IPS-20b (cell line): ENCODE measurements at regions not wholly inside any gene's neighbourhood (a gene's known extent, or its start where the extent isn't known, plus 50 kb on each side); places are given as distances from the start of the nearest gene placed in this dataset.
"Not testable (repeated sequence)": the region's sequence is repeated elsewhere in the genome, so short reads cannot be mapped to it uniquely, and the experiment has no call there.

Source experiments
- H3K27ac ChIP-seq: one replicate; pipeline ENCODE4 v1.5.1; 2013; ENCODE audit warnings: low read length
- H3K27me3 ChIP-seq: 2 replicates; pipeline ENCODE4 v1.6.1; 2013; ENCODE audit warnings: mild to moderate bottlenecking, low read length, inconsistent platforms; ENCODE audit not compliant: insufficient read depth
- H3K36me3 ChIP-seq: 2 replicates; pipeline ENCODE4 v1.6.1; 2013; ENCODE audit warnings: low read depth, mild to moderate bottlenecking, inconsistent platforms, low read length, moderate library complexity; ENCODE audit not compliant: insufficient read depth
- H3K4me1 ChIP-seq: 2 replicates; pipeline ENCODE4 v1.6.1; 2013; ENCODE audit warnings: mild to moderate bottlenecking, control low read depth, inconsistent platforms, low read length, moderate library complexity; ENCODE audit not compliant: insufficient read depth
- H3K4me3 ChIP-seq: 2 replicates; pipeline ENCODE4 v1.5.1; 2013; ENCODE audit warnings: mild to moderate bottlenecking, low read length, inconsistent platforms
- H3K9ac ChIP-seq: 2 replicates; pipeline ENCODE4 v1.6.1; 2013; ENCODE audit warnings: low read depth, mild to moderate bottlenecking, inconsistent platforms, low read length, moderate library complexity
- H3K9me3 ChIP-seq: 2 replicates; pipeline ENCODE4 v1.6.1; 2013; ENCODE audit warnings: mild to moderate bottlenecking, low read depth, low read length, inconsistent platforms; ENCODE audit not compliant: insufficient read depth

GRCh38 chr1:120557605-120558302 lies 142.9 kb downstream of the NBPF8 start:
- not testable (repeated sequence) for H3K9ac ChIP-seq, H3K27ac ChIP-seq, H3K36me3 ChIP-seq, H3K27me3 ChIP-seq, H3K4me1 ChIP-seq, H3K9me3 ChIP-seq
- H3K4me3 ChIP-seq: peak overlapping the region; percentile 67

- H3K9me3 ChIP-seq, H3K27ac ChIP-seq, H3K9ac ChIP-seq, H3K27me3 ChIP-seq, H3K4me1 ChIP-seq, H3K36me3 ChIP-seq: not testable (repeated sequence)
- H3K4me3 ChIP-seq: peak overlapping the region; percentile 59; the same call in 1 of the 2 replicates
These were observed 143.6 kb downstream of the NBPF8 start for GRCh38 chr1:120558303-120559060.

GRCh38 chr1:120561767-120562166 lies 146.9 kb downstream of the NBPF8 start:
- H3K9me3 ChIP-seq, H3K4me1 ChIP-seq, H3K27me3 ChIP-seq, H3K9ac ChIP-seq, H3K4me3 ChIP-seq, H3K27ac ChIP-seq, H3K36me3 ChIP-seq: not testable (repeated sequence)

GRCh38 chr1:120565396-120565795 lies 150.6 kb downstream of the NBPF8 start:
- not testable (repeated sequence) for H3K4me3 ChIP-seq, H3K27me3 ChIP-seq, H3K27ac ChIP-seq, H3K4me1 ChIP-seq, H3K9me3 ChIP-seq, H3K36me3 ChIP-seq, H3K9ac ChIP-seq

- H3K27me3 ChIP-seq, H3K9ac ChIP-seq, H3K4me3 ChIP-seq, H3K4me1 ChIP-seq, H3K36me3 ChIP-seq, H3K27ac ChIP-seq, H3K9me3 ChIP-seq: not testable (repeated sequence)
These were observed 152.8 kb downstream of the NBPF8 start for GRCh38 chr1:120567620-120568019.

- H3K9me3 ChIP-seq, H3K27me3 ChIP-seq, H3K4me3 ChIP-seq, H3K9ac ChIP-seq, H3K27ac ChIP-seq, H3K36me3 ChIP-seq, H3K4me1 ChIP-seq: not testable (repeated sequence)
These were observed 148.5 kb upstream of the NBPF26 start for GRCh38 chr1:120575201-120575600.

GRCh38 chr1:120582135-120582534 lies 141.6 kb upstream of the NBPF26 start:
- H3K4me3 ChIP-seq, H3K27me3 ChIP-seq, H3K9me3 ChIP-seq, H3K9ac ChIP-seq, H3K27ac ChIP-seq, H3K36me3 ChIP-seq, H3K4me1 ChIP-seq: not testable (repeated sequence)

GRCh38 chr1:120586053-120586452 lies 137.7 kb upstream of the NBPF26 start:
- H3K4me1 ChIP-seq, H3K9ac ChIP-seq, H3K4me3 ChIP-seq, H3K27ac ChIP-seq, H3K36me3 ChIP-seq, H3K9me3 ChIP-seq, H3K27me3 ChIP-seq: not testable (repeated sequence)

- H3K4me3 ChIP-seq, H3K9me3 ChIP-seq, H3K27ac ChIP-seq, H3K27me3 ChIP-seq, H3K36me3 ChIP-seq, H3K4me1 ChIP-seq, H3K9ac ChIP-seq: not testable (repeated sequence)
These were observed 134.9 kb upstream of the NBPF26 start for GRCh38 chr1:120588811-120589210.

GRCh38 chr1:120591774-120592173 lies 132.0 kb upstream of the NBPF26 start:
- H3K9ac ChIP-seq, H3K4me3 ChIP-seq, H3K27ac ChIP-seq, H3K9me3 ChIP-seq, H3K36me3 ChIP-seq, H3K27me3 ChIP-seq, H3K4me1 ChIP-seq: not testable (repeated sequence)

- not testable (repeated sequence) for H3K9ac ChIP-seq, H3K9me3 ChIP-seq, H3K27me3 ChIP-seq, H3K36me3 ChIP-seq, H3K4me1 ChIP-seq, H3K4me3 ChIP-seq, H3K27ac ChIP-seq
These were observed 130.8 kb upstream of the NBPF26 start for GRCh38 chr1:120592943-120593342.

- not testable (repeated sequence) for H3K4me1 ChIP-seq, H3K36me3 ChIP-seq, H3K4me3 ChIP-seq, H3K9ac ChIP-seq, H3K27me3 ChIP-seq, H3K27ac ChIP-seq, H3K9me3 ChIP-seq
These were observed 130.1 kb upstream of the NBPF26 start for GRCh38 chr1:120593648-120594047.
